ENCODE measurements at regions not wholly inside any gene's neighbourhood (a gene's known extent, or its start where the extent isn't known, plus 50 kb on each side); places are given as distances from the start of the nearest gene placed in this dataset.
A peak's percentile ranks its signal among the peaks of the same experiment; 100 is the strongest.
"Not testable (repeated sequence)": the region's sequence is repeated elsewhere in the genome, so short reads cannot be mapped to it uniquely, and the experiment has no call there.

- DNase-seq: no peak
These were observed 518.8 kb upstream of the ATXN7L3B start for GRCh38 chr12:74018849-74019248.

DNA sequence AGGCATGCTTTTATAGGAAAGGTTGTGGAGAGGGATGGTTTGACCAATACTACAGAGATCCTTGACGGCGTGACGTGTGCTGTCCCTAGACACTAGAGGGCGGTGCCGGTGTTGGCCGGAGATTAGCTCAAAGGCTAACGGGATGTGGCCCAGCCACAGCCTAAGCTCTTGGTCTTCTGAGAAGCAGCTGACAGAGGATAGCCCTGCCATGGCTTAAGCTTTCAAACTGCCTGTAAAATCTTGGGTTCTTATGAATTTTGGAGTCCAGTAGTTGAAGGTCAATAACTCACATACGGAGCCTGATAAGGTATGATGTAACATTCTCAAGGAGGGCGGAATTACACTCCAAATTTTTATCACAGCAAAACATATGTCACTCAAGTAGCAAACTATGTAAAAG, 515.7 kb upstream of the ATXN7L3B start:
- DNase-seq: peak; percentile 14

DNA sequence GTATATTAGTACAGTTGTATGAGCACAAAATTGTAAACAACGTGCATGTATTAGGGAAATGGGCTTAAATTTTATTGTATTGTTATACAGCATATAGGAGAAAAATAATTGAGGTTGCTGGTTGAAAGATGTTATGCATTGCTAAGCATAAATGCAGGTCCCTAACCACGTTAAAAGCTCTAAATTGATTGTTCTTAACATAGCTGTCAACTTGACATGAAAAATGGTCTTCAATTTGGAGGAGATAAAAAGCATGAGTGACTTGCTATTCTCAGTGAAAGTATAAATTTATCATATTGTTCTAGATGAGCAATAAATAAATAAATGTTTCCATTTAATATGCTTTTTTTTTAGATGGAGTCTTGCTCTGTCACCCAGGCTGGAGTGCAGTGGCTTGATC, 506.6 kb upstream of the ATXN7L3B start:
- DNase-seq: no peak

DNA sequence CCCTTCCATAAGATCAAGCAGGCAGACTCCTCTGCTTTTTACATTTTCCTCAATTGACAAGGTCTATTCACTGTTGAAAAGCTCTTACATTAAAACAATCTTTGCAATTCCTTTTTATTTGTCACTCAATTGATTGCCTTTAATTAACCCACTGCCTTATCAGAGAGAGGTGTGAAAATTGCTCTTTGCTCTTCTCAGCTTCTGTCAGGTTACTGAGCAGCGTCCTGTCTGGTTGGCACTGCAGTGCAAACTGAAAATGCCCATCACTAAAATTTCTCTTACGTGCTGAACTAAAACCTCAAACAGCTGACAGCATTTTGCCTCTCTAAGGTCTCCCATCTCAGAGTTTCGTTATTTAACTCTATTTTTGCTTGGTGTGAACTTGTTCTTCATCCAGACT, 504.1 kb upstream of the ATXN7L3B start:
- DNase-seq: no peak

- not testable (repeated sequence) for DNase-seq
These were observed 498.5 kb upstream of the ATXN7L3B start for GRCh38 chr12:74039138-74039537.

GRCh38 chr12:74043343-74043742, 494.3 kb upstream of the ATXN7L3B start:
- no peak for DNase-seq

- no peak for DNase-seq
These were observed 488.3 kb upstream of the ATXN7L3B start for GRCh38 chr12:74049348-74049747.

GRCh38 chr12:74051848-74052247, 485.8 kb upstream of the ATXN7L3B start:
- no peak for DNase-seq

DNA sequence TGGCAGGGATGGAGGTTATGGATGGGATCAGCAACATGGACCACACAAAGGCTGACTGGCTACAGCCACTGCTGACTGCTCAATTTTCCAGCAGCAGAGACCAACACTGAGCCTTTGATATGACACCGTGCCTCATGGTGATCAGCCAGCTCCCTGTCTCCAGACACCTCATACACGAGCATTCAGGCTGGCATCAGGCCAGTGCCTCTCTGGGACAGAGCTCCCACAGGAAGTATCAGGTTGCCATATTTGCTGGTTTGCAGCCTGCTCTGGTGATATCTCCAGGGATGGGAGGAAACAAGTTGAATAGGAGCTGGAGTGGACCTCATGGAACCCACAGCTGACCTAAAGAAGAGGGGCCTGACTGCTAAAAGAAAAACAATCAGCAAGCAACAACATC, 471.2 kb upstream of the ATXN7L3B start:
- DNase-seq: no peak

DNA sequence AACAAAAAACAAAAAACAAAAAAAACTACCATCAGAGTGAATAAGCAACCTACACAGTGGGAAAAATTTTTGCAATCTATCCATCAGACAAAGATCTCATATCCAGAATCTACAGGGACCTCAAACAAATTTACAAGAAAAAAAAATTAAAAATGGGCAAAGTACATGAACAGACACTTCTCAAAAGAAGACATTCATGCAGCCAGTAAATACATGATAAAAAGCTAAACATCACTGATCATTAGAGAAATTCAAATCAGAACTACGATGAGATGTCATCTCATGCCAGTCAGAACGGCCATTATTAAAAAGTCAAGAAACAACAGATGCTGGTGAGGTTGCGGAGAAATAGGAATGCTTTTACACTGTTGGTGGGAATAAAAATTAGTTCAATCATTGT, 466.5 kb upstream of the ATXN7L3B start:
- no peak for DNase-seq

GRCh38 chr12:74076918-74077317, 460.7 kb upstream of the ATXN7L3B start:
- DNase-seq: no peak

- DNase-seq: no peak
These were observed 432.2 kb upstream of the ATXN7L3B start for GRCh38 chr12:74105434-74105833.

- no peak for DNase-seq
These were observed 428.9 kb upstream of the ATXN7L3B start for GRCh38 chr12:74108729-74109128.

GRCh38 chr12:74111688-74112360, 425.8 kb upstream of the ATXN7L3B start:
- no peak for DNase-seq

DNA sequence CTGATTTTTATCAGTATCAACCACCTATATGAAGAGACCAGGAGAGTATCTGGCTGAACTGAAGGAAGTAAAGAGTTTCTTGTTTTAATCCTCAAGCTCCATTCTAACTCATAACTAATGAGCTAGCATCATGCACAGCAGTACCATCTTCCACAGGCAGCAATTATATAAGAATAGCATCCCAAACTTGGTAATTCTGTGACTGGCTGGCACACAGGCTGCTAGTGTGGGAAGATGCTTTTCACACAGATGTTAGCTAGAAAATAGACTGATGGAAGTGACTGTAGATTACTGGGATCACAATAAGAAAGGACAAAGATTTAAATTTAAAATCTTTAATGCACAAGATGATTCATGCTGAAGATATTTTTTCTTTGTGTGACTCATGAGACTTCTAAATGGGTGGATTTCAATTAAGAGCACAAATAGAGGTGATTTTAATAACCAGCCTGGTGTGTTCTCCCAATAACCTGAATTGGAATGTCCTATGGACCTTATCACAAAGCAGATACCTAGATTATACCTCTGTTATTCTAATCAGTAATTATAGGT, 417.7 kb upstream of the ATXN7L3B start:
- DNase-seq: no peak

- no peak for DNase-seq
These were observed 417.0 kb upstream of the ATXN7L3B start for GRCh38 chr12:74120644-74121043.

DNA sequence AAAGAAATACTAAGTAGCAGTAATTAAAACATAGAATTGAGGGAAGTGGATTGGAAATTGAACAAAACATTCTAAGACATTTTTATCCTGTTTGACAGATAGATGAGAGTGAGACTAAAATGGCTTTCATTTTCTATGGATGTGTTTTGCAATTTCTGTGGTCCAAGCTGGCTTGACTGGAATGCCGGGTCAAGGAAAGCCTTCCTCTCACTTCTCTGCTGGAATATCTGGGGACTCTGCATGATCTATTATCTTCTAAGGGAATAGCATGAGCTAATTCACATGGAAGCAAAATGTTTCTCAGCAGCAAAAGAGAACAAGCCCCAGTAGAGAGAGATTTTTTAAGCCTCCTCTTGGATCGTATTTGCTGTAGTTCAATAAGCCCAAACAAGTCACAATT, 407.9 kb upstream of the ATXN7L3B start:
- no peak for DNase-seq

GRCh38 chr12:74144396-74144795, 393.2 kb upstream of the ATXN7L3B start:
- DNase-seq: no peak

- no peak for DNase-seq
These were observed 392.3 kb upstream of the ATXN7L3B start for GRCh38 chr12:74145328-74145727.

- no peak for DNase-seq
These were observed 388.8 kb upstream of the ATXN7L3B start for GRCh38 chr12:74148849-74149248.

DNA sequence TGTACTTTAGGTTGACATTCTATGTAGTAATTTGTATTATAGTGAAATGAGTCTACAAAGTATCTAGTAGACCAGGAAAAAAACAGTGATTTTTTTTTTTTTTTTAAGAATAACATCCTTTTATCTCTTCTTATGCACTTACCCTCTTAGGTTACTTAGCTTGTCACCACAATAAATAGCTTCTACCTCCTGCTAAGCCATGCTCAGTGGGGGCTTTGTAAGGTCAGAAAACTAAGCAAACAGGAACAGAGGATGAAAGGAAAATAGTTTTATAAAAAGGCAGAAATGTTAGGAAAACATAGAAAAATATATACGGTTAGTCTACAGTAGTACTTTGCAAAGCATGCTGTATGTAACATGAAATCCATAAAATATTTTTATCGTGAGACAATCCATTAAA, 385.3 kb upstream of the ATXN7L3B start:
- DNase-seq: no peak

DNA sequence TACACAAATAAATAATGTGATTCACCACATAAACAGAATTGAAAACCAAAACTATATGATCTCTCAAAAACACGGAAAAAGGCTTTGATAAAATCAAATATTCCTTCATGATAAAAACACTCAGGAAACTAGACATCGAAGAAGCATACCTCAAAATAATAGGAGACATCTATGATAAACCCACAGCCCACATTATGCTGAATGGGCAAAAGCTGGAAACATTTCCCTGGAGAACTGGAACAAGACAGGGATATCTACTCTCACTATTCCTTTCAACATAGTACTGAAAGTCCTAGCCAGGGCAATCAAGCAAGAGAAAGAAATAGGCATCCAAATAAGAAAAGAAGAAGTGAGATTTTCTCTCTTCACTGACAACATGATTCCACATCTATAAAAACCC, 371.5 kb upstream of the ATXN7L3B start:
- DNase-seq: no peak

DNA sequence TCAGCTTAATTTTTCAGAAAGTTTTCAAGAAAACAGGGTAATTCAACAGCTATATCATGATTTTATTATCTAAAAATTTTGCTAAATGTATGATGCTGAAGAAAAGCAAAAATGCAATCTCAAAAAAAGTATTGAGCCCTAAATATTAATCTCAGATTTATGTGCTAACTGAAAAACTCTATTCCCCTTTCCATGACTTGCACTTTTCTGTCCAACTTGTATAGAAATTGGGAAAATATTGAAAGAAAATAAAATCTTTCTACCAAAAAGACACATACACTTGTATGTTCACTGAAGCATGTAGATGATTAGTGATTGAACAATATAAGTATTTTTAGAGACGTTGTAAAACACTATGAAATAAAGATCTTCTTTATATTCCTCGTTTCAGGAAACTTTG, 368.0 kb upstream of the ATXN7L3B start:
- DNase-seq: no peak

GRCh38 chr12:74170645-74171477, 366.8 kb upstream of the ATXN7L3B start:
- no peak for DNase-seq

All from KG1 (cell line).